ENCODE measurements at regions not wholly inside any gene's neighbourhood (a gene's known extent, or its start where the extent isn't known, plus 50 kb on each side); places are given as distances from the start of the nearest gene placed in this dataset.

DNA sequence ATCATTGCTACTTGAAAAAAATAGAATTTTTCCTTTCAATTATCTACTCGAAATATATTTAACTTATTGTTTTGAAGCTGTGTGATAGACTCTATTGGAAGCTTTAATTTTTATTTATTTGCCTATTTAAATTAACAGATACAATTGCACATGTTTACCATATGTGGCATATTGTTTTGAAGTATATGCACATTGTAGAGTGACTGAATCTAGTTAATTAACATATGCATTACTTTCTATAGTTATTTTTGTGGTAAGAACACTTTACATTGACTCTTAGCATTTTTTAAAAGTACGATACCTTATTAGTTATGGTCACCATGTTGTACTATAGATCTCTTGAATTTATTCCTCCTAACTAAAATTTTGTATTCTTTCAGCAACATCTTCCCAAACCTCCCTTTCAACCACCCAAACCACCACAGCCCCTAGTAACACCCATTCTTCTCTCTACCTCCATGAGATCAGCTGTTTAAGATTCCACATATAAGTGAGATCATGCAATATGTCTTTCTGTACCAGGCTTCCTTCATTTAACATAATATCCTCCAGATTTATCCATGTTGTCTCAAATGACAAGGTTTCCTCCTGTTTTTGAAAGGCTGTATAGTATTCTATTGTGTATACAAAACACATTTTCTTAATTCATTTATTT lies 58.5 kb upstream of the SPHKAP start:
- intact Hi-C loops (cut with DNase I) = no loop called here
- Histone ChIP-seq H3K4me1 (no peaks in the 10 kb centered on the region), H3K27me3 (no peaks in the 10 kb centered on the region), H3K4me3 (no peak overlapping the region), H3K9me3 (no peaks in the 10 kb centered on the region), H3K36me3 (no peaks in the 10 kb centered on the region), H3K27ac (no peak overlapping the region)
- no peak for TF ChIP-seq POLR2AphosphoS5 (IDR thresholded peaks at IDR 0.05)
- no peak for TF ChIP-seq EP300 (IDR thresholded peaks at IDR 0.05)
- no peak for TF ChIP-seq POLR2A (IDR thresholded peaks at IDR 0.05)
- no peak for TF ChIP-seq CTCF (IDR thresholded peaks at IDR 0.05)
- no peak for DNase-seq
- 68 to 71% methylated on average over 2 of the region's 2 CpGs for WGBS, 2 donors

DNA sequence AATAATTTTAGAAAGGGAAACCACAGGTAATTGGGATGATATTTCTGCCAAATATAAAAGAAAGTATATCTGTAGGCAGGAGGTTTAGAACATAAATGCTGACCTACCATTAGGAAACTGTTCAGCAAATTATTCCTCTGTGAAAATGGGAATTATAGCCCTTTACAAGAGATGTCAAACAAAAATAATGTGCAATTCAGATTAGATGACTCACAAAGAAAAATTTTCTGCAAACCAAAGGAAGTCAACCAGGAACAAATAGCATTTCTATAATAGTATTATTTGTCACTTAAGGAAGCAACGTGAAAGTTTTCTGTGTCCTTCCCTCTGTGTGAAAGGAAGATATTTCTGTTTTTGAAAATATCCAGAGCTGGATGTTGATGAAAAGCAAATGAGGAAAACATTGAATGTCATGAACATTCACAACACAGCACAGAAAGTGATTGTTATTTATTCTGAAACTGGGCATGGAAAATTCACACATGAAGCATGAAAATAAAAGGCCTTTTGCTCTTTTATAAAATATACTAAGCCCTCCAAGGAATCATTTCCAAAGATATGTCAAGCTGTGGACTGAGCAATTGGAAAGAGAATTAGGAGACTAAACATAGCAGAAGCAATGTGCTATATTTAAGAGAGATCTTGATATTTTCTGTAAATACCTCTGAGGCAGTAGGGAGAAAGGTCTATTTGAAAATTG lies 57.9 kb upstream of the SPHKAP start:
- DNase-seq = no peak
- intact Hi-C loops (cut with DNase I) = no loop called here
- no peak overlapping the region for H3K27ac ChIP-seq
- H3K9me3 ChIP-seq = no peaks in the 10 kb centered on the region
- no peaks in the 10 kb centered on the region for H3K27me3 ChIP-seq
- TF ChIP-seq CTCF (IDR thresholded peaks at IDR 0.05) = no peak
- TF ChIP-seq POLR2AphosphoS5 (IDR thresholded peaks at IDR 0.05) = no peak
- no peak for TF ChIP-seq POLR2A (IDR thresholded peaks at IDR 0.05)
- no peak for TF ChIP-seq EP300 (IDR thresholded peaks at IDR 0.05)
- H3K4me3 ChIP-seq = no peak overlapping the region
- H3K36me3 ChIP-seq = no peaks in the 10 kb centered on the region
- 64% methylated on average over 1 of the region's 1 CpG for WGBS, 2 donors
- no peaks in the 10 kb centered on the region for H3K4me1 ChIP-seq

Data from sigmoid colon (tissue), 6 donors.